ENCODE measurements at regions not wholly inside any gene's neighbourhood (a gene's known extent, or its start where the extent isn't known, plus 50 kb on each side); places are given as distances from the start of the nearest gene placed in this dataset.

GRCh38 chr1:219778110-219778509 lies 150.2 kb downstream of the SLC30A10 start:
- H3K14ac ChIP-seq (replicated peaks; ENCODE audit: low read depth, low read length), result no peak overlapping the region
- ChIA-PET POLR2A (ENCODE audit: unreplicated experiment) (no interaction called here), CTCF (no interaction called here)
- no peak overlapping the region; the same call in 1 of the 2 replicates for H4K5ac ChIP-seq (ENCODE audit: low read depth, low read length)
- H3K23ac ChIP-seq (ENCODE audit: low read depth, low read length), result no peak overlapping the region
- TF ChIP-seq CHD1 (IDR thresholded peaks at IDR 0.05; ENCODE audit: low read depth, low read length) (no peak), RCOR1 (IDR thresholded peaks at IDR 0.05; ENCODE audit: insufficient replicate concordance, low read length) (no peak), FOS (IDR thresholded peaks at IDR 0.05; ENCODE audit: low read depth, low read length) (no peak), CEBPB (IDR thresholded peaks at IDR 0.05; ENCODE audit: low read depth, low read length) (no peak), MAFK (IDR thresholded peaks at IDR 0.05; ENCODE audit: low read depth, low read length) (no peak), RFX5 (IDR thresholded peaks at IDR 0.05; ENCODE audit: low read depth, low read length) (no peak), SMC3 (IDR thresholded peaks at IDR 0.05; ENCODE audit: low read depth, low read length) (no peak), MAZ (IDR thresholded peaks at IDR 0.05; ENCODE audit: borderline replicate concordance, low read depth, low read length) (no peak), POLR2A (IDR thresholded peaks at IDR 0.05; ENCODE audit: low read depth, low read length) (no peak), RAD21 (IDR thresholded peaks at IDR 0.05; ENCODE audit: low read length) (no peak), ELK1 (IDR thresholded peaks at IDR 0.05; ENCODE audit: borderline replicate concordance, low read depth, low read length) (no peak), CTCF (conservative IDR thresholded peaks at IDR 0.05; ENCODE audit: low read depth, low read length) (no peak), BHLHE40 (IDR thresholded peaks at IDR 0.05; ENCODE audit: low read depth, low read length) (no peak), MXI1 (IDR thresholded peaks at IDR 0.05; ENCODE audit: borderline replicate concordance, low read depth, low read length) (no peak)
- H2BK5ac ChIP-seq (ENCODE audit: low read depth, low read length, poor library complexity, severe bottlenecking), result no peak overlapping the region
- H2BK120ac ChIP-seq (ENCODE audit: low read depth, low read length), result peak overlapping the region; percentile 46; the same call in 1 of the 2 replicates
- H3K79me1 ChIP-seq (ENCODE audit: low read depth in 1 of 2, low read length in 2 of 2), result no peaks in the 10 kb centered on the region
- H2BK15ac ChIP-seq (ENCODE audit: low read depth, low read length), result no peak overlapping the region
- no peaks in the 10 kb centered on the region for H4K20me1 ChIP-seq (ENCODE audit: insufficient read depth, low read length)
- H3K9me1 ChIP-seq (ENCODE audit: insufficient read depth, low read length), result no peaks in the 10 kb centered on the region
- H3K4ac ChIP-seq (ENCODE audit: low read depth, low read length), result no peak overlapping the region
- no peak overlapping the region for H2BK20ac ChIP-seq (ENCODE audit: low read depth, low read length)
- no peak overlapping the region for H3K9ac ChIP-seq (ENCODE audit: low read depth, low read length)
- intact Hi-C loops (cut with micrococcal nuclease) (no loop called here), in situ Hi-C loops (cut with MboI; ENCODE audit: low sequenced_read_pairs) (no loop called here), dilution Hi-C loops (cut with HindIII; ENCODE audit: low sequenced_read_pairs, unreplicated experiment) (no loop called here)
- H4K91ac ChIP-seq (ENCODE audit: insufficient read depth, low read depth, low read length), result no peak overlapping the region; the same call in 1 of the 2 replicates
- no peaks in the 10 kb centered on the region for H3K27me3 ChIP-seq (ENCODE audit: control insufficient read depth, insufficient read depth, low read length)
- H3K36me3 ChIP-seq (ENCODE audit: control insufficient read depth, insufficient read depth, low read length), result no peaks in the 10 kb centered on the region
- no peak for ATAC-seq (ENCODE audit: low read depth)
- no peak overlapping the region for H2AK5ac ChIP-seq (ENCODE audit: low read depth, low read length)
- no peak overlapping the region; the same call in 1 of the 2 replicates for H3K18ac ChIP-seq (ENCODE audit: low read depth, low read length)
- H4K8ac ChIP-seq (ENCODE audit: low read depth in 2 of 2, low read length in 2 of 2), result no peak overlapping the region
- no CpG with 5 or more reads among the region's 3 CpGs for WGBS, 2 experiments (ENCODE audit: extremely low coverage in 2 of 2, insufficient read length in 1 of 2)
- no peak overlapping the region for H3K4me3 ChIP-seq (ENCODE audit: insufficient read depth, low read depth, low read length)
- H3K27ac ChIP-seq (ENCODE audit: insufficient read depth, low read length), result peak overlapping the region; percentile 99; the same call in 1 of the 2 replicates
- no peaks in the 10 kb centered on the region for H3K9me3 ChIP-seq (ENCODE audit: control insufficient read depth, insufficient read depth, low read length)
- no peak for DNase-seq
- no peak overlapping the region for H2AFZ ChIP-seq (replicated peaks; ENCODE audit: low read length, poor library complexity)
- H3K4me2 ChIP-seq (ENCODE audit: low read depth, low read length), result no peak overlapping the region
- no peak overlapping the region for H3K56ac ChIP-seq (ENCODE audit: extremely low read depth, insufficient read depth, low read length)
- no peak overlapping the region for H2AK9ac ChIP-seq (replicated peaks; ENCODE audit: low read depth, low read length, poor library complexity)
- BruUV-seq (replicated peaks), result no TSS peak
- peaks cover 6% of the 10 kb centered on the region; the same call in 1 of the 2 replicates for H3K4me1 ChIP-seq (ENCODE audit: control insufficient read depth, insufficient read depth, low read length)
